ENCODE measurements at regions not wholly inside any gene's neighbourhood (a gene's known extent, or its start where the extent isn't known, plus 50 kb on each side); places are given as distances from the start of the nearest gene placed in this dataset.

GRCh38 chr21:23541571-23541970 lies 2065.7 kb downstream of the MRPL39 start:
- Histone ChIP-seq H3K27ac (no peak overlapping the region), H3K9me3 (no peaks in the 10 kb centered on the region), H3K4me3 (no peak overlapping the region), H3K4me1 (no peaks in the 10 kb centered on the region), H3K4me2 (no peak overlapping the region)
- no peak for FAIRE-seq
- DNase-seq (ENCODE audit: low read depth in 1 of 2, low spot score in 1 of 2): no peak
- POLR2A ChIA-PET: no interaction called here
- no peak for ATAC-seq
- WGBS (ENCODE audit: missing lambda C conversion rate): 27% methylated on average over 2 of the region's 2 CpGs
- TF ChIP-seq KDM1A (IDR thresholded peaks at IDR 0.05; ENCODE audit: low read depth) (no peak), HOXA7 (CRISPR knock-in tag; IDR thresholded peaks at IDR 0.05) (no peak), RAD21 (conservative IDR thresholded peaks at IDR 0.05 in 1 of 2, IDR thresholded peaks at IDR 0.05 in 1 of 2) (no peak), GATA3 (IDR thresholded peaks at IDR 0.05; ENCODE audit: borderline replicate concordance) (no peak), TFCP2L1 (CRISPR knock-in tag; IDR thresholded peaks at IDR 0.05) (no peak)
- CTCF ChIA-PET: no interaction called here

- no peak for ATAC-seq
- H3K4me2 ChIP-seq: no peak overlapping the region
- H3K9me3 ChIP-seq: no peaks in the 10 kb centered on the region
- H3K4me3 ChIP-seq: no peak overlapping the region
- ChIA-PET POLR2A (no interaction called here), CTCF (no interaction called here)
- no peak overlapping the region for H3K27ac ChIP-seq
- no peak for TF ChIP-seq KDM1A (IDR thresholded peaks at IDR 0.05; ENCODE audit: low read depth)
- no peak for TF ChIP-seq FOSB (CRISPR knock-in tag; IDR thresholded peaks at IDR 0.05)
- no peak for TF ChIP-seq POLR2AphosphoS2 (conservative IDR thresholded peaks at IDR 0.05; ENCODE audit: low read length)
- WGBS (ENCODE audit: missing lambda C conversion rate): 14% methylated on average over 1 of the region's 1 CpG
- no peaks in the 10 kb centered on the region for H3K4me1 ChIP-seq
- no peak for DNase-seq (ENCODE audit: low read depth in 1 of 2, low spot score in 1 of 2)
- no peak for FAIRE-seq
Observed at GRCh38 chr21:23534850-23535249, 2072.4 kb downstream of the MRPL39 start.

GRCh38 chr21:23531444-23531843 lies 2075.8 kb downstream of the MRPL39 start:
- TF ChIP-seq HOXA7 (CRISPR knock-in tag; IDR thresholded peaks at IDR 0.05) (no peak), NFE2L2 (conservative IDR thresholded peaks at IDR 0.05; ENCODE audit: low read length) (no peak), CEBPB (IDR thresholded peaks at IDR 0.05) (no peak), ATOH8 (CRISPR knock-in tag; IDR thresholded peaks at IDR 0.05; ENCODE audit: low read depth) (no peak), NR3C1 (IDR thresholded peaks at IDR 0.05) (no peak), E2F6 (IDR thresholded peaks at IDR 0.05; ENCODE audit: borderline replicate concordance, low read depth) (no peak), HDAC2 (IDR thresholded peaks at IDR 0.05) (no peak), MAZ (IDR thresholded peaks at IDR 0.05; ENCODE audit: borderline replicate concordance, low read depth, low read length) (no peak), CHD4 (IDR thresholded peaks at IDR 0.05; ENCODE audit: borderline replicate concordance) (no peak), JUNB (IDR thresholded peaks at IDR 0.05) (no peak), FOSB (CRISPR knock-in tag; IDR thresholded peaks at IDR 0.05) (no peak), ZSCAN20 (CRISPR knock-in tag; IDR thresholded peaks at IDR 0.05) (no peak), RNF2 (IDR thresholded peaks at IDR 0.05; ENCODE audit: borderline replicate concordance, low read depth) (no peak), BCL3 (IDR thresholded peaks at IDR 0.05) (no peak), TFCP2L1 (CRISPR knock-in tag; IDR thresholded peaks at IDR 0.05) (no peak), PBX3 (IDR thresholded peaks at IDR 0.05) (no peak), REST (IDR thresholded peaks at IDR 0.05) (no peak)
- Histone ChIP-seq H3K4me2 (no peak overlapping the region), H3K9me3 (no peaks in the 10 kb centered on the region), H3K4me1 (no peaks in the 10 kb centered on the region), H3K4me3 (no peak overlapping the region), H3K27ac (no peak overlapping the region)
- ATAC-seq (no peak), FAIRE-seq (no peak), DNase-seq (ENCODE audit: low read depth in 1 of 2, low spot score in 1 of 2) (no peak)
- ChIA-PET CTCF (no interaction called here), POLR2A (no interaction called here)

All from A549 (cell line).